H9 (cell line): ENCODE measurements at regions not wholly inside any gene's neighbourhood (a gene's known extent, or its start where the extent isn't known, plus 50 kb on each side); places are given as distances from the start of the nearest gene placed in this dataset.
A peak's percentile ranks its signal among the peaks of the same experiment; 100 is the strongest.

Experiments
- DNase-seq: peaks from one replicate; pipeline ENCODE4 v3.0.0-alpha.2; 2017
- H2AFZ ChIP-seq: one replicate; pipeline ENCODE4 v1.6.1; 2013; ENCODE audit warnings: mild to moderate bottlenecking, low read length, control low read depth, moderate library complexity
- H2AK5ac ChIP-seq: 2 replicates; pipeline ENCODE4 v1.6.1; 2013; ENCODE audit warnings: low read length, control low read depth, mixed read lengths; ENCODE audit not compliant: insufficient read length
- H2BK120ac ChIP-seq: one replicate; pipeline ENCODE4 v1.6.1; 2013; ENCODE audit warnings: low read depth, mild to moderate bottlenecking, low read length, control low read depth, inconsistent platforms; ENCODE audit not compliant: poor library complexity, severe bottlenecking
- H2BK12ac ChIP-seq: 2 replicates; pipeline ENCODE4 v1.6.1; 2013; ENCODE audit warnings: low read length, control low read depth, mixed read lengths, low read depth; ENCODE audit not compliant: insufficient read length
- H2BK15ac ChIP-seq: 2 replicates; pipeline ENCODE4 v1.6.1; 2013; ENCODE audit warnings: low read depth, low read length, control low read depth
- H2BK20ac ChIP-seq: one replicate; pipeline ENCODE4 v1.6.1; 2013; ENCODE audit warnings: low read depth, mild to moderate bottlenecking, low read length, control low read depth, inconsistent platforms; ENCODE audit not compliant: poor library complexity, severe bottlenecking
- H2BK5ac ChIP-seq: 2 replicates; pipeline ENCODE4 v1.6.1; 2013; ENCODE audit warnings: low read length, control low read depth, mixed read lengths; ENCODE audit not compliant: insufficient read length
- H3K14ac ChIP-seq: 2 replicates; pipeline ENCODE4 v1.6.1; 2013; ENCODE audit warnings: low read length, control low read depth; ENCODE audit not compliant: insufficient read depth
- H3K18ac ChIP-seq: 2 replicates; pipeline ENCODE4 v1.6.1; 2013; ENCODE audit warnings: low read depth, mild to moderate bottlenecking, mixed read lengths, low read length, control low read depth; ENCODE audit not compliant: insufficient read length
- H3K23ac ChIP-seq: 2 replicates; pipeline ENCODE4 v1.6.1; 2013; ENCODE audit warnings: low read length, control low read depth, mixed read lengths, low read depth; ENCODE audit not compliant: insufficient read length
- H3K23me2 ChIP-seq: 2 replicates; pipeline ENCODE4 v1.6.1; 2013; ENCODE audit warnings: low read depth, mild to moderate bottlenecking, mixed read lengths, low read length, control low read depth; ENCODE audit not compliant: insufficient read length, poor library complexity, severe bottlenecking
- H3K27ac ChIP-seq: 2 replicates; pipeline ENCODE4 v1.5.1; 2013; ENCODE audit warnings: low read length, control low read depth, mixed read lengths, low read depth; ENCODE audit not compliant: insufficient read length
- H3K27me3 ChIP-seq: 2 replicates; pipeline ENCODE4 v1.6.1; 2013; ENCODE audit warnings: low read length, control low read depth, inconsistent platforms; ENCODE audit not compliant: insufficient read depth
- H3K4ac ChIP-seq: 2 replicates; pipeline ENCODE4 v1.6.1; 2013; ENCODE audit warnings: low read depth, mild to moderate bottlenecking, control low read depth, inconsistent platforms, low read length, moderate library complexity
- H3K4me1 ChIP-seq: 2 replicates; pipeline ENCODE4 v1.6.1; 2013; ENCODE audit warnings: low read length, control low read depth, inconsistent platforms; ENCODE audit not compliant: insufficient read depth
- H3K4me2 ChIP-seq: 2 replicates; pipeline ENCODE4 v1.6.1; 2013; ENCODE audit warnings: low read length, control low read depth, mixed read lengths; ENCODE audit not compliant: insufficient read length, insufficient read depth
- H3K56ac ChIP-seq: 2 replicates; pipeline ENCODE4 v1.6.1; 2013; ENCODE audit warnings: low read depth, mild to moderate bottlenecking, mixed read lengths, low read length, control low read depth; ENCODE audit not compliant: insufficient read length
- H3K79me1 ChIP-seq: 2 replicates; pipeline ENCODE4 v1.6.1; 2013; ENCODE audit warnings: low read depth, mild to moderate bottlenecking, moderate library complexity, low read length, control low read depth, inconsistent platforms; ENCODE audit not compliant: insufficient read depth, poor library complexity, severe bottlenecking
- H3K79me2 ChIP-seq: 2 replicates; pipeline ENCODE4 v1.6.1; 2013; ENCODE audit warnings: low read length, control low read depth, inconsistent platforms; ENCODE audit not compliant: insufficient read depth
- H3K9ac ChIP-seq: 2 replicates; pipeline ENCODE4 v1.6.1; 2013; ENCODE audit warnings: low read length, control low read depth, mixed read lengths; ENCODE audit not compliant: insufficient read length; ENCODE audit errors: extremely low read depth
- H3K9me3 ChIP-seq: one replicate; pipeline ENCODE4 v1.6.1; 2013; ENCODE audit warnings: low read depth, low read length, inconsistent platforms; ENCODE audit not compliant: control insufficient read depth
- H3T11ph ChIP-seq: one replicate; pipeline ENCODE4 v1.6.1; 2013; ENCODE audit warnings: mild to moderate bottlenecking, low read length, control low read depth, inconsistent platforms
- H4K20me1 ChIP-seq: one replicate; pipeline ENCODE4 v1.6.1; 2013; ENCODE audit not compliant: control insufficient read depth, insufficient read length, insufficient read depth
- H4K5ac ChIP-seq: 2 replicates; pipeline ENCODE4 v1.6.1; 2013; ENCODE audit warnings: low read depth, mild to moderate bottlenecking, mixed read lengths, low read length, control low read depth; ENCODE audit not compliant: insufficient read length
- H4K8ac ChIP-seq: replicated peaks from 2 replicates; pipeline ENCODE4 v1.6.1; 2013; ENCODE audit warnings: low read length, control low read depth, mixed read lengths, low read depth; ENCODE audit not compliant: insufficient read length
- H4K91ac ChIP-seq: 2 replicates; pipeline ENCODE4 v1.6.1; 2013; ENCODE audit warnings: low read depth, mild to moderate bottlenecking, moderate library complexity, mixed read lengths, low read length, control low read depth; ENCODE audit not compliant: insufficient read length
- H3K27ac Mint-ChIP-seq, 3 experiments: 2 replicates in 2 of 3; 3 replicates in 1 of 3; pipeline ENCODE4 v1.8.0; 2020 to 2021; ENCODE audit warnings: mixed read lengths in 3 of 3, mild to moderate bottlenecking in 1 of 3, moderate library complexity in 1 of 3
- H3K27me3 Mint-ChIP-seq: 2 replicates; pipeline ENCODE4 v1.8.0; 2021; ENCODE audit warnings: low read depth, mild to moderate bottlenecking, moderate library complexity, mixed read lengths
- H3K36me3 Mint-ChIP-seq, 3 experiments: 2 replicates in 2 of 3; 3 replicates in 1 of 3; pipeline ENCODE4 v1.8.0; 2020 to 2021; ENCODE audit warnings: low read depth in 3 of 3, mixed read lengths in 3 of 3; ENCODE audit not compliant: insufficient read depth in 1 of 3
- H3K4me1 Mint-ChIP-seq, 2 experiments: 2 replicates each; pipeline ENCODE4 v1.8.0; 2020; ENCODE audit warnings: mixed read lengths in 2 of 2
- H3K4me3 Mint-ChIP-seq, 2 experiments: 2 replicates in 1 of 2; 3 replicates in 1 of 2; pipeline ENCODE4 v1.8.0; 2020 to 2021; ENCODE audit warnings: mild to moderate bottlenecking in 2 of 2, mixed read lengths in 2 of 2, moderate library complexity in 1 of 2
- H3K9me3 Mint-ChIP-seq, 2 experiments: 2 replicates in 1 of 2; 3 replicates in 1 of 2; pipeline ENCODE4 v1.8.0; 2020; ENCODE audit warnings: mild to moderate bottlenecking in 2 of 2, mixed read lengths in 2 of 2, moderate library complexity in 1 of 2
- CTCF ChIP-seq: fragments of 200-600 bp; sonication (generic); conservative IDR thresholded peaks from 3 replicates; pipeline ENCODE4 v1.8.0; 2021; ENCODE audit warnings: antibody characterized with exemption, mild to moderate bottlenecking
- WGBS: extraction: QIAGEN DNeasy Blood & Tissue Kit; methylation state at CpG from one replicate; pipeline ENCODE4 v1.1.7; 2013; ENCODE audit warnings: missing lambda C conversion rate, low lambda C conversion rate, mixed read lengths; ENCODE audit not compliant: insufficient read length; ENCODE audit errors: extremely low coverage; 5-methylcytosine and 5-hydroxymethylcytosine counted together

DNA sequence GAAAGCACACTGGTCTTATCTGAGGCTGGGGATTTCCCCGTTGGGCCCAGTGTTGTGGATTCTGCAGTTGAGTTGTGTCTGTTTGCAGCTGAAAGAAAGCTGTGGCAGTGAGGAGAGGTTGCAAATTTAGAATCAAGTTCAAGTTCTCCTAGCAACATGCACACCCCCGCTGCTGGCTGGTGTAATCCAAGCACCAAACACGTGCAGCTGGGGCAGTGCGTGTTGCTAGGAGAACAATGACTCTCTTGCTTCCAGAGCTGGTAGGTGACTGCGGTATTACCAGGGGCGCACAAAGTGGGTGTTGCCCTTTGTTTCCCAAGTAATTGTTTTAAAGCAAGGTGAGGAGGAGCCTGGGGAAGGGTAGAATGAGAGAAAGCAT lies 91.5 kb downstream of the IER5 start:
- H3K4me1 ChIP-seq, result peaks cover 11% of the 10 kb centered on the region; the same call in 1 of the 2 replicates
- peaks cover 20% of the 10 kb centered on the region for H3K27me3 Mint-ChIP-seq

More for the DNA sequence above, 91.5 kb downstream of the IER5 start:
- Histone ChIP-seq H3K27me3 (no peaks in the 10 kb centered on the region; the same call in 1 of the 2 replicates), H3T11ph (no peak overlapping the region), H2BK12ac (no peak overlapping the region), H3K56ac (no peak overlapping the region), H2AFZ (no peak overlapping the region), H2BK5ac (no peak overlapping the region), H2BK120ac (no peak overlapping the region), H3K79me2 (no peaks in the 10 kb centered on the region), H3K27ac (no peak overlapping the region), H3K9ac (no peak overlapping the region), H4K91ac (no peak overlapping the region), H3K9me3 (no peaks in the 10 kb centered on the region), H3K18ac (no peak overlapping the region), H3K23ac (no peak overlapping the region), H2BK15ac (no peak overlapping the region), H4K5ac (no peak overlapping the region), H3K4me2 (peak overlapping the region; percentile 2), H4K8ac (no peak overlapping the region), H3K23me2 (no peaks in the 10 kb centered on the region), H4K20me1 (no peaks in the 10 kb centered on the region), H2BK20ac (no peak overlapping the region), H3K4ac (no peak overlapping the region), H3K79me1 (no peaks in the 10 kb centered on the region), H3K14ac (no peak overlapping the region), H2AK5ac (no peak overlapping the region)
- peaks cover 0 to 13% (median 2%) of the 10 kb centered on the region in 3 experiments; a peak in 3 of 7 replicates for H3K36me3 Mint-ChIP-seq
- peaks cover 0 to 12% of the 10 kb centered on the region in 2 experiments; a peak in 2 of 5 replicates for H3K9me3 Mint-ChIP-seq
- H3K4me3 Mint-ChIP-seq, result peak overlapping the region; percentile 6 to 45; a peak in 4 of 5 replicates
- DNase-seq, result peak; percentile 76
- no peak for TF ChIP-seq CTCF
- peak overlapping the region; percentile 28 to 93 (median 92); a peak in 6 of 7 replicates for H3K27ac Mint-ChIP-seq
- peaks cover 41 to 54% of the 10 kb centered on the region in 2 experiments for H3K4me1 Mint-ChIP-seq
- WGBS, result no CpG with 5 or more reads among the region's 6 CpGs
